AG04449 (cell line): ENCODE measurements at regions not wholly inside any gene's neighbourhood (a gene's known extent, or its start where the extent isn't known, plus 50 kb on each side); places are given as distances from the start of the nearest gene placed in this dataset.

Source experiments
- CTCF ChIA-PET: fragments of 350-600 bp; formaldehyde crosslinking; extraction: SDS; loops from one replicate; lab custom pipeline; 2021; ENCODE audit warnings: antibody characterized with exemption; lab: Yijun Ruan, JAX
- POLR2A ChIA-PET: fragments of 400-600, 350-600 bp; formaldehyde crosslinking; extraction: SDS; loops from one replicate; lab custom pipeline; 2020; ENCODE audit warnings: antibody characterized with exemption, inconsistent platforms; lab: Yijun Ruan, JAX
- DNase-seq: peaks from one replicate; pipeline ENCODE4 v3.0.0-alpha.2; 2010; ENCODE audit warnings: low read depth, low spot score
- H3K4me3 ChIP-seq: 2 replicates; pipeline ENCODE4 v1.5.1; 2011; ENCODE audit warnings: low read depth, mild to moderate bottlenecking, control low read depth, low read length
- TF ChIP-seq, protein P1 (sequence below): IDR thresholded peaks from one replicate; pipeline ENCODE4 v1.5.1; 2011; ENCODE audit warnings: mild to moderate bottlenecking, moderate library complexity, low read length, control low read depth, inconsistent platforms; ENCODE audit not compliant: insufficient read depth; ENCODE audit errors: missing control alignments

DNA sequence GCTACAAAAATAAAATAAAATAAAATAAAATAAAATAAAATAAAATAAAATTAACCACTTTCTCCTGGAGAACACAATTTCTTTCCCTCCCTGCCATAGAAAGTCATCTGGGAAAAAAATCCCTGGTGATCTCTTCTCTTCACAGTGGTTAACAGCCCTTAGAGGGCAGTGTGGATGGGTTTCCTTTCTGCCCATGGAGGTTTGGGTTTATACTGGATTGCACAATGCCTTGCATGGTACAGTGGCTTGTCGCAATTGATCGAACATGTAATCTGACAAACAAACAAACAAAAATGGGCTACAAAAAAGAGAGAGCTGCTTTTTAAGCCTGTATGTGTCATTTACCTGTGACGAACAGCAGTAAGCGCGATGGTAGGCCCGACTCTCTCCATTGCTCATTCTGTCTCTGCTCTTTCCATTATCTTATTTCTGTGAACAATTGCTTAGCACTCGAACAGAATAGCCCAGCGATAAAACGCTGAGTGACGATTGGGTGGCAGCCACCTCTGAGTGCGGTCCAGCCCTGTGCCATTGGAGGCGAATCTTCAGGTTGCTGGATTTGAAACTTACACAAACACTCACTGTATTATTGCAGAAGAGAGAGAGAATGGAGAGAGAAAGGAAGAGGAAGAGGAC, 166.1 kb downstream of the CD83 start:
- ChIA-PET POLR2A (no interaction called here), CTCF (no interaction called here)
- no peak overlapping the region for H3K4me3 ChIP-seq
- no peak for DNase-seq
- TF ChIP-seq, protein P1, sequence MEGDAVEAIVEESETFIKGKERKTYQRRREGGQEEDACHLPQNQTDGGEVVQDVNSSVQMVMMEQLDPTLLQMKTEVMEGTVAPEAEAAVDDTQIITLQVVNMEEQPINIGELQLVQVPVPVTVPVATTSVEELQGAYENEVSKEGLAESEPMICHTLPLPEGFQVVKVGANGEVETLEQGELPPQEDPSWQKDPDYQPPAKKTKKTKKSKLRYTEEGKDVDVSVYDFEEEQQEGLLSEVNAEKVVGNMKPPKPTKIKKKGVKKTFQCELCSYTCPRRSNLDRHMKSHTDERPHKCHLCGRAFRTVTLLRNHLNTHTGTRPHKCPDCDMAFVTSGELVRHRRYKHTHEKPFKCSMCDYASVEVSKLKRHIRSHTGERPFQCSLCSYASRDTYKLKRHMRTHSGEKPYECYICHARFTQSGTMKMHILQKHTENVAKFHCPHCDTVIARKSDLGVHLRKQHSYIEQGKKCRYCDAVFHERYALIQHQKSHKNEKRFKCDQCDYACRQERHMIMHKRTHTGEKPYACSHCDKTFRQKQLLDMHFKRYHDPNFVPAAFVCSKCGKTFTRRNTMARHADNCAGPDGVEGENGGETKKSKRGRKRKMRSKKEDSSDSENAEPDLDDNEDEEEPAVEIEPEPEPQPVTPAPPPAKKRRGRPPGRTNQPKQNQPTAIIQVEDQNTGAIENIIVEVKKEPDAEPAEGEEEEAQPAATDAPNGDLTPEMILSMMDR = no peak

DNA sequence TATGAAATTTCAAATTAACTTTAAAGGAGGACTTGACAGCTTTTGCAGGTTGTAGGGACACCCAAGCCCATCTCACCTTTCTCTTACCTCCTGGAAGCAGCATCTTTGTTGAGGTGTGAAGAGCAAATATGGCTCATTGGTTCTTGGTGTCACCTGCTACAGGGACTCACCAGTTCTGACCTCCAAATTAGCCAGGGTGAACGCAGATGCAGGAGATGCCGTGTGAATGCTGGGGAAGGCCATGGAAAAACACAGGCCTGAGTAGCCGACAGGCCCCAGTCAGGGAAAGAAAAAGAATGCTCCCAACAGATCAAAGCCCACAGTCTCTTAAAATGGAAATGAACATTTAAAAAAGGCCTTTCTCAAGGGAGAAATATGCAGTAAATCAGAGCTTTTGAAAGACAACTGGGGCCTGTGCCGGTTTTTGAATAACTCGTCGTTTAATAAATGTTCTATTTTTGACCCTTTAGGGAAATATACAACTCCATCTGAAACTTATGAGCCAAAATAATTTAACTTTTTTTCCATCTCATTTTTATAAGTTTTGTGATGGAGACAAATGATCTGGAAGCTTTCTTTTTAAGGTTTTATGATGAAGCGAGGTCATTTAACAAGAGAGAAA, 167.5 kb downstream of the CD83 start:
- H3K4me3 ChIP-seq = no peak overlapping the region
- DNase-seq = no peak
- CTCF ChIA-PET = no interaction called here
- POLR2A ChIA-PET = no interaction called here
- TF ChIP-seq, protein P1 = no peak

DNA sequence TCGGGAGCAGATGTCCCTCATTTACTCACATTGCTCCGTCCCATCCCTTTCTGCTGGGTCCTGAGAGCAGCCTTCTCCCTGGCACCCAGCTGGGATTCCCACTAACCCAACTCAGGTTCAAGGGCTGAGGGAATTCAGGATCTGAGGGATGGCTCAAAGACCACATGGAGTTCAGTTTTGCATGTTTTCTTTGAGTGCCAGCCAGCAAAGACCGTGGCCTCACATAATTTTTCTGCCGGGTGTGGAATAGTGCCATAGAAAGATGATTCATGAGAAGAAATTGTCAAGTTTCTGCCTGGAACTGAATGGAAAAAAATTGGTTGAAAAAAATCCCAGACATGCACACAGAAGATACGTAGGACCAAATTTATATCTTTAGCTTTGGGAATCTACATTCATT, 168.6 kb downstream of the CD83 start:
- no peak overlapping the region for H3K4me3 ChIP-seq
- peak; percentile 66 for DNase-seq
- POLR2A ChIA-PET = no interaction called here
- CTCF ChIA-PET = no interaction called here
- TF ChIP-seq, protein P1 = no peak

DNA sequence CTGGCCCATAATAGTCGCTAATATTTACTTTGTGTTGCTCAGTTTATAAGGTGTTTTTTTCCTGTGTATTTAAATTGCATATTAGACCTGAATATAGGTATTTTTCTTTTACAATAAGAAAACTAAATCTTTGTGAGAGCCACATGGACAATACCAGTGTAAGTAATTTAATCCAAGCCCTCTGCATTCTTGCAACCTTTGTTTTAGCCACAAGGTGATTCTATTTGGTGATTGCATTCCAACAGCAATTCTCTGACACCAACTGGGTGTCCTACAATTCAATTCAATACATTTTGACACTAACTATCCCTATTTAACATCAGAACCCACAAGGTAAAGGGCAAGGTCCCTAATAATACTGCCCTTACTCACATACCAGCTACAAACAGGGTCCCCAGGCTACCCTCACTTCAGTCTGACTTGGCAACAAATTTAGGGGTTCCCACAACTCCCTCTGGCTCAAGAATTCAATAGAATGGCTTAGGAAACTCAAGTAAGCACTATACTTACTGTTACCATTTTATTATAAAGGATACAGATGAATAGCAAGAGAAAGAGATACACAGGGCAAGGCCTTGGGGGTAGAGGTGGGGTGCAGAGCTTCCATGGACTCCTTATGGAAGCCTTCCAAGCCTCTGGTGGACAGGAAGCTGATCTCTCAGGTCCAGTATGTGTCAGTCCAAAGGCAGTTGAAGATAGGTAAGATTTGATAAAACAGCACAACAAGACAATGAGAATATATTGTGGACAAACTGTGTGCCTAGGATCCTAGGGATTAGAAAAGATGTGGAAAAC, 169.3 kb downstream of the CD83 start:
- CTCF ChIA-PET = no interaction called here
- POLR2A ChIA-PET = no interaction called here
- TF ChIP-seq, protein P1 = no peak
- H3K4me3 ChIP-seq = no peak overlapping the region
- no peak for DNase-seq

DNA sequence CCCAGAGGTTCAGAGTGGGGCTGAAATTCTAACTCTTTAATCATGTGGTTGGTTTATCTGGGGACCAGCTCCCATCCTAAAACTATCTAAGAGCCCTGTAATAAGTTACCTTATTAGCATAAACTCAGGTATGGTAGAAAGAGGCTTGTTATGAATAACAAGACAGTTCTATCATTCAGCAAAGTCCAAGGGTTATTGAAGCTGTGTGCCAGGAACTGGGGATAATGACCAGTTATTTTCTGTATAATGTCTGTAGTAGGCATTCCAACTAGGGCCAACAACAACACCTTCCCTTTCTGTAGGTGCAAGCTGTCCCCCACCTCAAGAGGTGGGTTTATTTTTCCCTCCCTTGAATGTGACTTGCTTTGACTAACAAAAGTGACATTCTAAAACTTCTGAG, 170.1 kb downstream of the CD83 start:
- no peak overlapping the region for H3K4me3 ChIP-seq
- TF ChIP-seq, protein P1 = no peak
- POLR2A ChIA-PET = no interaction called here
- DNase-seq = no peak
- CTCF ChIA-PET = no interaction called here

DNA sequence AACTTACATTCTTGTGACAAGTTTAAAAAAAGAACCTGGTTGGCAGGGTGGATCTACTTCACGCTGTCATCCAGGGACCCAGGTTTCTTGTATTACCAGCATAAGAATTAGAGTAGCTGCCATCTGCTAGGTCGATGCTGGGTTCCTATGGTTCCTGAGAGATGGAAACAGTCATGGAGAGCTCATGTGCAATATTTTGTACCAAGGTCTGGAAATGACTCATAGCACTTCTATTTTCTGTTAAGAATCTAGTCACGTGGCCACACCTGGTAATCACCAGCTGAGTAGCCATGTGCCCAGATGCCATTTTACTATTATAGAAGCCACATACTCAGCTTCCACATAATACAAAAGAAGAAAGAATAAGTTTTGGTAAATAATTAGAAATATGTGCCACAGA, 171.3 kb downstream of the CD83 start:
- H3K4me3 ChIP-seq = no peak overlapping the region
- no peak for DNase-seq
- TF ChIP-seq, protein P1 = no peak
- ChIA-PET POLR2A (no interaction called here), CTCF (no interaction called here)
